MV-4-11 (cell line): ENCODE measurements at regions not wholly inside any gene's neighbourhood (a gene's known extent, or its start where the extent isn't known, plus 50 kb on each side); places are given as distances from the start of the nearest gene placed in this dataset.

Experiments
- DNase-seq: peaks from one replicate; lab custom pipeline; 2025; lab: John Stamatoyannopoulos, UW

- DNase-seq, result no peak
Observed at GRCh38 chr9:118418887-118419565, 714.8 kb downstream of the TLR4 start.

DNA sequence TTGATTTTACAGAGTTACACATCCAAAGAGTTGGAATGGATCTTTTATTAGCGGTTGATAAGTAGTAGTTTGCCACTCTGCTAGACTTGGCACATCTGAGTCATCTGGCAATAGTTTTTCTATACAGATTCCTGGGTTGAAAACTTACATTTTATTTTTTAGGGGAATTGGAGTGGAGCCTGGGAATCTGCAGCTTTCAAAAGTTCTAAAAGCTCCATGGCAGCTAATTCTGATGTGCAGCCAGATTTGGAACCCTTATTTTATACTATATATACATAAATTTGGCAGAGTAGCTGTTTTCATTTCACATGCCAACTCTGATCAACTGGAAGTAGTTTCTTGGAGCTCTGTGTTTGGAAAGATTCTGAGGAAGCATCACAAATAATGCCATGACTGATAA lies 715.5 kb downstream of the TLR4 start:
- no peak for DNase-seq

DNA sequence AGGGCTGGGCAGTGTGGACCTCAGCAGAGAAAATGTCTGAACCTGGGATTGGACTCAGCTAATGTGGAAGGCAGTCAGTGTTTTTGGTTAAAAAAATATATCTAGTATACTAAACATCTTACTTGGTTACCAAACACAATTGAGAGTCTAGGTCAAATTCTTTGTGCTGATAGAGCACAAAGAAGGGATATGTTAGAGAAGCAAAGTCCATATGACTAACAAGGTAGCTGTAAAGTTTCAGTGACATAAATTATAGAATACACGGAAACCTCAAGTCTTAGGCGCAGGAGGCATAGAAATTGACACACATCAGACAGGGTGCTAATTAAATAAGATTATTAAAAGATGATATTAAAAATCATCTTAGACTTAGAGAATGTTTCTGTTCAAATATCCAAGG lies 718.3 kb downstream of the TLR4 start:
- no peak for DNase-seq

DNA sequence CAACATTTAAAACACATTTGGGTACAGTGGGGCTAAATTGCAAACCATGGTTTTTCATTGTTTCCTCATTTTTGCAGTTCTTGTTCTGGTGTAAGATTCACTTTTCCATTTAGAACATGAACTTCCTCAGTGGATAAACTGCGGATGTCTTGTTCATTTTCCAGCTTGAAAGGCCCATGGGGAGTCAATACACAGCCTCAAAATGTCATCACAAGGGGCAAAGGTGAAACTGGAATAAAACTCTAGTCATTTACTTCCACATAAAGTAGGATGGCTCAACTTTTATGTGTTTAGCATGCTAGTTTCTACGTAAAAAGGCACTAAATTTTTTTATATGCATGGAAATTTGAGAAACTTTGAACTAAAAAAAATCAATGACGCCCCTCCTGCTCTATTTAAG lies 718.8 kb downstream of the TLR4 start:
- DNase-seq, result no peak

DNA sequence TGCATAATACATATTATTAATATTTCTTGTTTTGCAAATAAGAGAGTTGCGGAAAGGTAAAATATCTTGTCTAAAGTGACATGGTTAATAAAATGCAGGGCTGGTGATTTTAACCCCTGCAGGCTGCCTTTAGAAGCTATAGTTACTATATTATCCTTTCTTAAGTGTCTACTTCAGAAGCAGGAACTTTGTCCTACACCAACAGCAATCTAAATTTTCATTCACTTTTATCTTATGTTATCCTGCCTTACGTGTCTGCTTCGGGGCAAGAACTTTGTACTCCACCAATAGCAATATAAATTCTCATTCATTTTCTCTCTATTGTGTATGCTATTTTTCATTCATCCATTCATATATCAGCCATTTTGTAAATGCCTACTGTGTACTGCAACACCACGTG lies 719.5 kb downstream of the TLR4 start:
- DNase-seq, result no peak

DNA sequence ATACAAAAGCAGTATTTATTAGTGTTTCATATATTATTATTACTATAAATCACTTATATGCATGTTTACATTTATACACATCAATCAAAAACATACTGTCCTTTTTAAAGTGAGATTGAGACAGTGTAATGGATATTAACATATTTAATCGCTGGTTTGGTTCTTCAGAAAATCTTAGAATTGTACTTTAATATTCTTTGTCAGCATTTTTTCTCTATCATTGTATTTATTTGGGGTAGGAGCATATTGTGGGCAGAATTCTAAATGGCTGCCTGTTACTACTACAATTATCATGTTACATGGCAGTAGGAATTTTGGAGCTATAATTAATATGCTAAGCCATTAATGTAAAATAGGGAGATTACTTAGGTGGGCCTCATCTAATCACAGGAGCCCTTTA lies 722.6 kb downstream of the TLR4 start:
- DNase-seq, result no peak

DNA sequence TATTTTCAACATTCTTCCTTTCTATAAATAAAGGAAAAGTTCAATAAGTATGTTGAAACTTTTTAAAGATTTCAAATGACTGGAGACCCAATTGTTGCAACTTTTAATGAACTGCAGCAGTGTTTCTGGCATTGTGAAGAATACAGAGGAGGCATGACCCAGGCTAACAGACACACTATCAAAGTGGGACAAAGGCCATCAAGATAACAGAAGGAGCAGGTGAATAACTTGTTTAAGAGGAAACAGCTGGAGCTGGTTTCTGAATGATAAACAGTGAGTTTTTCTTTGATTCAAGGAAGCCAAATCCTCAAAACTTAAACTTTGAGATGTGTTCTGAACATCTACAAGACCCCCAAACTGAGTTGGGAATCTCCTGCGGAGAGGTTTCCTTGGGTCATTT lies 734.6 kb downstream of the TLR4 start:
- DNase-seq, result no peak

DNA sequence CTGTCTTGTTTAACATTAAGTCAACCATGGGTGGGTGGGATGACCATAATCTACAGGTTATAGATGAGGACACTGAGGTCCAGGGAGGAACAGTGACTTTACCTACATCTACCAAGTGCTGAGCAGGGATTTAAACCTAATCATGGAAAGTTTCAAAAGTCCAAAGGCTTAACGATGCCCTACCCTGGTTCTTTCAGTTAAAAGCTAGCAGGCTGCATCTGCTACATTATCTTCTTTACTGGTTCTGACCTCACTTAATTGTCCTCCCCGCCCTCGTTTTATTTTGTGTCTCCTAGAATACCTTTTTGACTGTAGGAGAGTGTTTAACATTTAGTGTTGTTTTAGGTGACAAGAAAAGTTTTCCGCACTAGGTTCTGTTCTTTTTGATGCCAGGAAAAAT lies 735.2 kb downstream of the TLR4 start:
- no peak for DNase-seq

DNA sequence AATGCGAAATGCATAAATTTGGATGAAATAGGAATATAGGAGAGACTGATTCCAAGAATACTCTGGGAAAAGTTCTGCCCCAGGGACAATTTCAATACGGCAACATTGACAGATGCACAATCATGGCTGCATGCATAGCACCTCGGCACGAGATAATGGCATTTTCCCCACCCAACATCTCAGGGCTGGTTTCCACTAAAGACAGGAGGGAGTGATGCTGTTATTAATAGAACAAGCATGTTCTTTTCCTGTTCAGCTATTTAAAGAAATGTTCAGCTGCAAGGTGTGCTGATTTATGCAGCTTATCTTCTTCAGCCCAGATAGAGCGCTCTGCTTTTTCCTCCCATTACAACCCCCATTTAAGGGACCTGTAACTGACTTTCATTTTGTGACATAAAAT lies 740.2 kb downstream of the TLR4 start:
- no peak for DNase-seq

DNA sequence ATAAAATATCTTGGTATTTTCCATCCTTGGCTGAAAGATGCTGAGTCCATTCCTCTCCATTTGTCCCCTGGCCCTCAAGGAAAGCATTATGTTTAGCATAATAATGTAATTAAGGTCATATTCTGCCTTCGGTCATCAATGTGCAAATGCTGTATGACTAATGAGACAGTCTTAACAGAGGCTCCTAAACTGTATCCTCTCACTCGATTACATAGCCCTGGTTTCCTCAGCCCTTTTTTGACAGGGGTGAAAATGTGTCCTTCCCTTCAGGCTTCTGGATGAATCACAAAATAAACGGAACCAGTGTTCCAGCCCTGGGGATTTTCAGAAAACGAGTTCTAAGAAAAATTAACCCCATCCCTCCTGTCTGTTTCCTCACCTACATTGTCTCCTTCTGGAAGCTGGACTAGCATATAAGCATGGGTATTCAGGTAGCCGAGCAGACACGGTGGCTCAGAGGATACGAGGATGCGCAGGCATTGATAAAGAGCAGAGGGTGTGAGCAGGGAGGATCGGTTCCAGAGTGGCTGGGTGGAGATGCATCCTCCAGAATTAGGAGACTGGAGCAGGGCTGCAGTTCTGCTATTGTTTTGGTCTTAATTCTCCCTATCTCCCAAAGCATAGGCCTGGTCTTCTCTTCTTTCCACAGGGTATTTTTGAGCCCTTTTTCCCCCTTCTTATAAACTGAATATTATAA lies 742.9 kb downstream of the TLR4 start:
- DNase-seq, result no peak

GRCh38 chr9:118449554-118449953 lies 745.4 kb downstream of the TLR4 start:
- DNase-seq, result no peak

- DNase-seq, result no peak
Observed at GRCh38 chr9:118455259-118455658, 751.1 kb downstream of the TLR4 start.

- DNase-seq, result no peak
Observed at GRCh38 chr9:118455788-118456187, 751.6 kb downstream of the TLR4 start.

GRCh38 chr9:118457171-118458000 lies 753.2 kb downstream of the TLR4 start:
- no peak for DNase-seq

DNA sequence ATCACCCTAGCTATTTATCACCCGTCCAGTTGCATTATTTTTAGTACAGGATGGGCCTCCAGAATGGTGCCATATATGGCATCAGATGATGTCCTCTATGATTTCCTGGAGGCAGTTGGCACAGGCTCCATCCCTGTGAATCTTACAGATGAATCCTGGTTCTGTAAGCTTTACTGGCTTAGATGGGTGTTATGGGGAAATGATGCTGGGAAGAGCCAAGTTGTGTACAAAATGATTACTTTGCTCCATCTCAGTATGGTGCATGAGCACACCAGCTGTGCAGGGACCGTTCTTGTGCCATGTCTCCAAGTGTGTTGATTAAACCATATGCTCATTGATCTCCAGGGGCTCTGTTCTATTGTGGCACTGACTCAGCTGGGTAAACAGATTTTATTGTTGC lies 755.7 kb downstream of the TLR4 start:
- no peak for DNase-seq

- no peak for DNase-seq
Observed at GRCh38 chr9:118463419-118463818, 759.2 kb downstream of the TLR4 start.

DNA sequence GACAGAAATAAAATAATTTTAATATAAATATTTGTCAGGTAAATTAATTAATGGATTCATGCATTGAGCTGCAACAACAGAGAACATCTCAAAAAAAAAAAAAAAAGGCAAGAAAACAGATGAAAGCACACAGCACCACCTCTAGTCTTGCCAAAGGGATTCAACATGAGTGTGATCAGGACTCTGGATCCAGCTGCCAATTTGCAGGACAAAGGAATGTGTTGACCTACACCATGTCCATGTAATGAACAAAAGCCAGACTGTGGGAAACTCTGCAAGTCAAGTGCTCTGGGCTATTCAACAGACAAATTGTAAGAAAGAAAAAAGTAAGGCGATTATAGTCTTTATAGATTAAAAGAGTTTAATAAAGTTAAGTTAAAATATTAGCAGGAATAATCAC lies 769.3 kb downstream of the TLR4 start:
- DNase-seq, result no peak

GRCh38 chr9:118478752-118479151 lies 774.5 kb downstream of the TLR4 start:
- no peak for DNase-seq

DNA sequence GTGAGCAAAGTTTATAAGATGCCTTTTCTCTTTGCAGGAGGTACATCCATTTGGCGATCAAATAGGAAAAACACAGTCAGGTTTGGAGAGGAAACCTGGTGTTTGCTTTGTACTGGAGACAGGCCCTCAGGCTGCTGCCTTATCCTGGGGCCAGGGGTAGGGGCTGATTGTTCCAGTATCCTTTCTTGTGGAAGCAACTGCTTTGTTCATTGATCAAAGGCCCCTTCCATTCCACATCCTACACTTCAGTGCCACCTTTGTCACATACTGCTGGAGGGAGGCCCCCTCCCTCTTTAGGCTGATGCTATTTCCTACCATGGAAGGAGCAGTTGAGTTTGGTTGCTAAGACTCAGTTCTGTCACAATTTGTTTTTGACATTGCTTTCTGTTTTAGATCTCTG lies 778.1 kb downstream of the TLR4 start:
- DNase-seq, result no peak

GRCh38 chr9:118483677-118484076 lies 779.5 kb downstream of the TLR4 start:
- no peak for DNase-seq

DNA sequence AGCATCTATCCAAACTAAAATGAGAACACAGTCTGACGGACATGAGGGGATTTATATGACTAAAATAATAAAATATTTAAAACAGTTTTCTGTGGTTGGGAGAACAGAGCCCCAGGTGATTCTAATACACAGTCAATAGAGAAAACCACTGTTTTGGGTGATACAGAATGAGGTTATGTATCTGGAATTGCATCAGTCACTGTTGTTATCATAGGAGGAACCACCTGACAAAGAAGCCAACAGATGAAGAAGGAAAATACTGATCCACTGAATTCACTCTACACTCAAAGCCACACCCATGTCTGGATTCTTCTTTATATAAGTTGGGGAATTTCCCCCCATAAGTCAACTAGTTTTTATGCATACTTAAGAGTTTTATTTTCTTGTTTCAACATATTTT lies 799.0 kb downstream of the TLR4 start:
- DNase-seq, result no peak

- no peak for DNase-seq
Observed at GRCh38 chr9:118510711-118511110, 806.5 kb downstream of the TLR4 start.

DNA sequence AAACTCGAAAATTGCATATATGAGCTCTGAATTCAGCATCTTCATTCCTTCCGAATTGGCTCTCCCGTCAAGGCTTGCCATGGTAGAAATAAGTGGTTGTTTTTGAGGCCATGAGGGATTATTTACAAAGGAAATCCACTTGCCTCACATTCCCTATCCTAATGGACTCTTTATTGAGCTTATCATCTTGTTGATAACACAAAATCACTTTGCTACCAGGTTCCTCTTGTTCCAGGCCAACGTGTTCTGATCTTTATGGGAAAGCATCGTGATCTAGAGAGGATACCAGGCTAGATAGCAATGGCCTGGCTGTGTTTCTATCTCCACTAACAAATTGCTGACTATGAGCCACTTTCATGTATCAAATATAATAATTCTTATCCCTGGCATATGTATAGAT lies 811.7 kb downstream of the TLR4 start:
- no peak for DNase-seq
